WTC11 (cell line): ENCODE measurements at regions not wholly inside any gene's neighbourhood (a gene's known extent, or its start where the extent isn't known, plus 50 kb on each side); places are given as distances from the start of the nearest gene placed in this dataset.

Experiments
- JUN ChIP-seq: sonication (generic); formaldehyde crosslinking; IDR thresholded peaks from 2 replicates; pipeline ENCODE4 v1.8.0; 2023; ENCODE audit warnings: mild to moderate bottlenecking, missing genetic modification reagents
- TF ChIP-seq, protein P1 (sequence below): fragments of 200-600 bp; IDR thresholded peaks from 2 replicates; pipeline ENCODE4 v1.8.0; 2022; ENCODE audit warnings: antibody characterized with exemption
- TF ChIP-seq, protein P2 (sequence below): sonication (generic); formaldehyde crosslinking; IDR thresholded peaks from 2 replicates; pipeline ENCODE4 v1.8.1; 2023; ENCODE audit warnings: mild to moderate bottlenecking, missing genetic modification reagents, moderate library complexity
- TF ChIP-seq, protein P3 (sequence below): sonication (generic); formaldehyde crosslinking; IDR thresholded peaks from 2 replicates; pipeline ENCODE4 v1.8.0; 2022; ENCODE audit warnings: mild to moderate bottlenecking, missing genetic modification reagents
- TF ChIP-seq, protein P4 (sequence below): sonication (generic); formaldehyde crosslinking; IDR thresholded peaks from 2 replicates; pipeline ENCODE4 v1.8.1; 2022; ENCODE audit warnings: missing genetic modification reagents, borderline replicate concordance

DNA sequence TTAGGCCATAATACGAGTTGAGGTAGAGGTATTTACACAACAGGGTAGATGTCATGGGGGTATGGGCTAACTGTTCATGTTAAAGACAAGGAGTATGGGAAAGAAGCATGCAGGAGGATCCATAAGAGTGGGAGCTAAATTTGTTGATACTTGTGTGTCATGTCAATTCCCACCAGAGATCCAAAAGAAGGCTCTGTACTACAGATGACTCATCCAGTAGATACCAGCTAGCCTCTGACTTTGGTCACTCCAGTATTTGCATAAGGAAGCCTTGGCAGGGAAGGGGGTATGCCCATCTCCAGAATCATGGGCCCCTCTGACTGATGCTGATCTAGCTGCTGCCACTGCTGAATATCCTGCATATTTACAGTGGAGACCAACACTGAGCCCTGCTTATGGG lies 743.7 kb upstream of the GRAMD2B start:
- no peak for TF ChIP-seq JUN (CRISPR knock-in tag)
- TF ChIP-seq, protein P1, sequence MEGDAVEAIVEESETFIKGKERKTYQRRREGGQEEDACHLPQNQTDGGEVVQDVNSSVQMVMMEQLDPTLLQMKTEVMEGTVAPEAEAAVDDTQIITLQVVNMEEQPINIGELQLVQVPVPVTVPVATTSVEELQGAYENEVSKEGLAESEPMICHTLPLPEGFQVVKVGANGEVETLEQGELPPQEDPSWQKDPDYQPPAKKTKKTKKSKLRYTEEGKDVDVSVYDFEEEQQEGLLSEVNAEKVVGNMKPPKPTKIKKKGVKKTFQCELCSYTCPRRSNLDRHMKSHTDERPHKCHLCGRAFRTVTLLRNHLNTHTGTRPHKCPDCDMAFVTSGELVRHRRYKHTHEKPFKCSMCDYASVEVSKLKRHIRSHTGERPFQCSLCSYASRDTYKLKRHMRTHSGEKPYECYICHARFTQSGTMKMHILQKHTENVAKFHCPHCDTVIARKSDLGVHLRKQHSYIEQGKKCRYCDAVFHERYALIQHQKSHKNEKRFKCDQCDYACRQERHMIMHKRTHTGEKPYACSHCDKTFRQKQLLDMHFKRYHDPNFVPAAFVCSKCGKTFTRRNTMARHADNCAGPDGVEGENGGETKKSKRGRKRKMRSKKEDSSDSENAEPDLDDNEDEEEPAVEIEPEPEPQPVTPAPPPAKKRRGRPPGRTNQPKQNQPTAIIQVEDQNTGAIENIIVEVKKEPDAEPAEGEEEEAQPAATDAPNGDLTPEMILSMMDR = no peak
- TF ChIP-seq, protein P2, sequence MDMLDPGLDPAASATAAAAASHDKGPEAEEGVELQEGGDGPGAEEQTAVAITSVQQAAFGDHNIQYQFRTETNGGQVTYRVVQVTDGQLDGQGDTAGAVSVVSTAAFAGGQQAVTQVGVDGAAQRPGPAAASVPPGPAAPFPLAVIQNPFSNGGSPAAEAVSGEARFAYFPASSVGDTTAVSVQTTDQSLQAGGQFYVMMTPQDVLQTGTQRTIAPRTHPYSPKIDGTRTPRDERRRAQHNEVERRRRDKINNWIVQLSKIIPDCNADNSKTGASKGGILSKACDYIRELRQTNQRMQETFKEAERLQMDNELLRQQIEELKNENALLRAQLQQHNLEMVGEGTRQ = no peak
- TF ChIP-seq, protein P3, sequence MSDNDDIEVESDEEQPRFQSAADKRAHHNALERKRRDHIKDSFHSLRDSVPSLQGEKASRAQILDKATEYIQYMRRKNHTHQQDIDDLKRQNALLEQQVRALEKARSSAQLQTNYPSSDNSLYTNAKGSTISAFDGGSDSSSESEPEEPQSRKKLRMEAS (CRISPR knock-in tag) = no peak
- TF ChIP-seq, protein P4, sequence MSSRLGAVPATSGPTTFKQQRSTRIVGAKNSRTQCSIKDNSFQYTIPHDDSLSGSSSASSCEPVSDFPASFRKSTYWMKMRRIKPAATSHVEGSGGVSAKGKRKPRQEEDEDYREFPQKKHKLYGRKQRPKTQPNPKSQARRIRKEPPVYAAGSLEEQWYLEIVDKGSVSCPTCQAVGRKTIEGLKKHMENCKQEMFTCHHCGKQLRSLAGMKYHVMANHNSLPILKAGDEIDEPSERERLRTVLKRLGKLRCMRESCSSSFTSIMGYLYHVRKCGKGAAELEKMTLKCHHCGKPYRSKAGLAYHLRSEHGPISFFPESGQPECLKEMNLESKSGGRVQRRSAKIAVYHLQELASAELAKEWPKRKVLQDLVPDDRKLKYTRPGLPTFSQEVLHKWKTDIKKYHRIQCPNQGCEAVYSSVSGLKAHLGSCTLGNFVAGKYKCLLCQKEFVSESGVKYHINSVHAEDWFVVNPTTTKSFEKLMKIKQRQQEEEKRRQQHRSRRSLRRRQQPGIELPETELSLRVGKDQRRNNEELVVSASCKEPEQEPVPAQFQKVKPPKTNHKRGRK = no peak
